Small intestine (tissue), 7 donors: ENCODE measurements at regions not wholly inside any gene's neighbourhood (a gene's known extent, or its start where the extent isn't known, plus 50 kb on each side); places are given as distances from the start of the nearest gene placed in this dataset.

Experiments used
- DNase-seq, 2 donors: peaks; one replicate each; pipeline versions ENCODE4 v3.0.0 to v3.0.0-alpha.2; 2013
- FAIRE-seq: peaks from 2 replicates; lab custom pipeline; 2012; peaks lifted over from hg19 to GRCh38; lab: Jason Lieb, UNC
- H3K27ac ChIP-seq, 3 donors: one replicate each; pipeline ENCODE4 v1.5.1; 2013; ENCODE audit warnings: low read length in 2 of 3, mild to moderate bottlenecking in 2 of 3, control low read depth in 1 of 3, inconsistent platforms in 1 of 3, low read depth in 1 of 3, moderate library complexity in 1 of 3
- H3K27me3 ChIP-seq, 3 donors: one replicate each; pipeline ENCODE4 v1.6.1; 2013; ENCODE audit warnings: low read length in 3 of 3, inconsistent platforms in 1 of 3; ENCODE audit not compliant: control insufficient read depth in 3 of 3, insufficient read depth in 3 of 3
- H3K36me3 ChIP-seq, 3 donors: one replicate each; pipeline ENCODE4 v1.6.1; 2013; ENCODE audit warnings: low read length in 3 of 3, inconsistent platforms in 1 of 3, low read depth in 1 of 3, mild to moderate bottlenecking in 1 of 3, moderate library complexity in 1 of 3; ENCODE audit not compliant: control insufficient read depth in 3 of 3, insufficient read depth in 2 of 3
- H3K4me1 ChIP-seq, 3 donors: one replicate each; pipeline ENCODE4 v1.6.1; 2013; ENCODE audit warnings: low read length in 2 of 3, inconsistent platforms in 1 of 3, low read depth in 1 of 3, mild to moderate bottlenecking in 1 of 3, moderate library complexity in 1 of 3; ENCODE audit not compliant: control insufficient read depth in 3 of 3, insufficient read depth in 2 of 3
- H3K4me3 ChIP-seq, 3 donors: one replicate each; pipeline ENCODE4 v1.5.1; 2013; ENCODE audit warnings: low read length in 3 of 3, control low read depth in 1 of 3, inconsistent platforms in 1 of 3, low read depth in 1 of 3, mild to moderate bottlenecking in 1 of 3, moderate library complexity in 1 of 3
- H3K9me3 ChIP-seq, 2 donors: one replicate each; pipeline ENCODE4 v1.6.1; 2013; ENCODE audit warnings: low read depth in 1 of 2, low read length in 1 of 2; ENCODE audit not compliant: control insufficient read depth in 2 of 2, insufficient read depth in 1 of 2
- WGBS, 3 donors: extraction: QIAGEN DNeasy Blood & Tissue Kit; methylation state at CpG; one replicate each; pipeline ENCODE4 v1.1.7; 2013; 5-methylcytosine and 5-hydroxymethylcytosine counted together
- donor health status: healthy with polysubstance abuse.
- donor health status: control.
- donor health status: control.
- donor health status: Bipolar disorder and iron deficiency.
- donor health status: healthy.

- 91 to 100% (median 94%) methylated on average over 1 of the region's 1 CpG for WGBS, 3 donors
- no peak for FAIRE-seq
- peaks cover 0 to 16% of the 10 kb centered on the region in 2 donors for H3K9me3 ChIP-seq
- H3K27ac ChIP-seq, result peak overlapping the region in 1 of 3 donors; percentile 9
- no peak for DNase-seq
- H3K36me3 ChIP-seq, result no peaks in the 10 kb centered on the region
- peaks cover 0 to 18% (median 0%) of the 10 kb centered on the region in 3 donors for H3K4me1 ChIP-seq
- no peaks in the 10 kb centered on the region for H3K27me3 ChIP-seq
- no peak overlapping the region for H3K4me3 ChIP-seq
Observed at GRCh38 chr1:234669499-234669898, 59.5 kb upstream of the IRF2BP2 start.

GRCh38 chr1:234668577-234668955 lies 58.6 kb upstream of the IRF2BP2 start:
- 89 to 90% (median 89%) methylated on average over 5 of the region's 5 CpGs for WGBS, 3 donors
- Histone ChIP-seq H3K27me3 (no peaks in the 10 kb centered on the region), H3K27ac (no peak overlapping the region), H3K4me1 (peaks cover 0 to 18% (median 0%) of the 10 kb centered on the region in 3 donors), H3K36me3 (no peaks in the 10 kb centered on the region), H3K9me3 (peaks cover 0 to 16% of the 10 kb centered on the region in 2 donors), H3K4me3 (no peak overlapping the region)
- DNase-seq (no peak), FAIRE-seq (no peak)

- H3K4me1 ChIP-seq, result peaks cover 0 to 18% (median 0%) of the 10 kb centered on the region in 3 donors
- H3K27ac ChIP-seq, result no peak overlapping the region
- FAIRE-seq (no peak), DNase-seq (no peak)
- peaks cover 0 to 16% of the 10 kb centered on the region in 2 donors for H3K9me3 ChIP-seq
- H3K4me3 ChIP-seq, result no peak overlapping the region
- H3K27me3 ChIP-seq, result no peaks in the 10 kb centered on the region
- 90 to 95% (median 92%) methylated on average over 2 of the region's 2 CpGs for WGBS, 3 donors
- H3K36me3 ChIP-seq, result no peaks in the 10 kb centered on the region
Observed at GRCh38 chr1:234667600-234668576, 57.9 kb upstream of the IRF2BP2 start.

DNA sequence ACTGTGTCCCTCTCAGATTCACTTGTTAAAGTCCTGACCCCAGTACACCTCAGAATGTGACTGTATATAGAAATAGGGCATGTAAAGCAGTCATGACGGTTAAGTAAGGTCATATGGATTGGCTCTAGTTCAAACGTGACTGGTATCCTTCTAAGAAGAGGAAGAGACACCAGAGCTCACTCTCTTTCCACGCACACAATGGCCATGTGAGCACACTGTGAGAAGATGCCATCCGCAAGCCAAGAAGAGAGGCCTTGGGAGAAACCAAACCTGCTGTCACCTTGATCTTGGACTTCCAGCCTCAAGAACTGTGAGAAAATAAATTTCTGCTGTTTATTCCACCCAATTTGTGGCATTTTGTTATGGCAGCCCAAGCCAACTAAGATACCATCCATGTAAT lies 56.8 kb upstream of the IRF2BP2 start:
- 71 to 76% (median 73%) methylated on average over 4 of the region's 4 CpGs for WGBS, 3 donors
- Histone ChIP-seq H3K4me1 (peaks cover 0 to 25% (median 0%) of the 10 kb centered on the region in 3 donors), H3K4me3 (no peak overlapping the region), H3K27ac (no peak overlapping the region), H3K9me3 (peaks cover 0 to 16% of the 10 kb centered on the region in 2 donors), H3K36me3 (no peaks in the 10 kb centered on the region), H3K27me3 (no peaks in the 10 kb centered on the region)
- DNase-seq (no peak), FAIRE-seq (no peak)

DNA sequence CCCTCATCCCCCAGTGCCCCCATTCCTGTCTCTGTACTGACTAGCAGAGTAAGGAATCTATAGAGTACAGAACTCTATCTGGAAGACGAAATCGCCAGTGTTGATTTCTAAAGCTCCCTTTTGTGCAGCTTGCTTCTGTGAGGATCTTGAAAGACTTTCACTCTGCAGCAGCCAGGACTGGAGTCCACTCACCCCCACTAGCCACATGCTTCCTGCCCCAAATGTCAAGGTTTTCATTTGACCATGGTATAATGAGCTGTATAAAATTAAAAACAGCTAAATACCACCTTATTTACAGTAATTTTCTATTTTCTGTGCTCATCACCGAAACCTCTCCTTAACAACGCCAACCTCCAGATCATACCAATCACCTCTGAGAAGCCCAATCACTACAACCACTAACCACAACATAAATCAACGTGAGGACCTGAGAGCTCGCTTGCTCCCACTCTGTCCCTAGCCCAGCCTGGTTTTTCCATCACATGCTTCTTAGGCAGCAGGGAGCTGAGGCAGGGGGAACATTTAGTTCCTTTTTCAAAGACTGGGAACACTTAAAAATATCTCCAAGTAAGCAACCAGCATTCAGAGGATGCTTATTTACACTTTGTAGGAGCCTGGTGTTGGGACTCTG lies 56.1 kb upstream of the IRF2BP2 start:
- DNase-seq (no peak), FAIRE-seq (no peak)
- Histone ChIP-seq H3K27ac (peak overlapping the region in 1 of 3 donors; percentile 3), H3K4me1 (peaks cover 0 to 22% (median 0%) of the 10 kb centered on the region in 3 donors), H3K36me3 (no peaks in the 10 kb centered on the region), H3K9me3 (peaks cover 0 to 16% of the 10 kb centered on the region in 2 donors), H3K4me3 (no peak overlapping the region), H3K27me3 (no peaks in the 10 kb centered on the region)
- WGBS, 3 donors, result 78 to 95% (median 80%) methylated on average over 6 of the region's 6 CpGs

DNA sequence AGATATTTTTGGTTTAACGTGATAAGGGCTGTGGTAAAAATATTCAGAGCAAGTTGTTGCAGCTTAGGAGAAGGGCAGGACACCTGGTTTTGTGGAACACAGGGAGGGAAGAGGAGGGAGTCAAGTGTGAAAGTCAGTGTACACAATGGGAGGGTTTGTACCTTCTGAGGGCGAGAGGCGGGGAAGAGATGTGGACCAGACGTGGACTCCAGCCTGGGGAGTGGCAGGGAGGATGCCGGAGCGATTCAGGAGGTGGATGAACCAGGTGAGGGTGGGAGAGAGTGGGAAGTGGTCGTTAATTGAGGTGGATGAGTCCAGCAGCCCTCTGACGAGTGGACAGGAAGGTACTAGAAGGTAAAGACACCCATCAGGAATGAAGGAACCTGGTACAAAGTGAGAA lies 52.2 kb upstream of the IRF2BP2 start:
- Histone ChIP-seq H3K9me3 (peaks cover 0 to 3% of the 10 kb centered on the region in 2 donors), H3K27me3 (no peaks in the 10 kb centered on the region), H3K4me1 (peaks cover 0 to 31% (median 2%) of the 10 kb centered on the region in 3 donors), H3K27ac (no peak overlapping the region), H3K36me3 (no peaks in the 10 kb centered on the region), H3K4me3 (no peak overlapping the region)
- DNase-seq (peak; percentile 73 to 82), FAIRE-seq (no peak)
- WGBS, 3 donors, result 13 to 63% (median 25%) methylated on average over 8 of the region's 8 CpGs

DNA sequence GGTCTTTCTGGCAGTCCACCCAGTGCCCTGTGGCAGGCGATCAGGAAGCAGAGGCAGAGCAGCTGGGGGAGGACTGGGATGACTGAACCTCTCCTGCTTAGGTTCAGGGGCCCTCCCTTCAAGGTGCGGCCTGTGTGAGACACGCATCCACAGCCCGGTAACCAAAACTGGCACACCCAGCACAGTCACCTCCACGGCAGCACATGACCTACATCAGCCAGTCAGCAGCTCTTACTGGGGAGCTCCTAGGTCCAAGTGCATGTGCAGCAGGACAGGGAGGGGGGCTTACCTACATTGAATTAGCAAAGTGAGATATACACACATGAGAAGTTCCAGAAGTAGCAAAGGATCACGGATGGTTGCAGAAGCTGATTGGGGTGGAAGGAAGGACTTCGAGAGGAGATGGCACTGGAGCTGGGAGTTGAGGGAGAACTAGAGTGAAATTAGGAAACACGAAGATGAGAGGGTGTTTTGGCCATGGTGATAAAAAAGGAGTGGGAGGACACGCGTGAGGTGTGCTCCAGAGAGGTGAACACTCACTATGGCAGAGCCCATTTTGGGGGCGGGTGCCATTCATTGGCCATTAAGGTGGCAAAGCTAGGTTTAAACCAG lies 51.4 kb upstream of the IRF2BP2 start:
- 74 to 87% (median 81%) methylated on average over 11 of the region's 11 CpGs for WGBS, 3 donors
- H3K4me1 ChIP-seq, result peaks cover 0 to 34% (median 2%) of the 10 kb centered on the region in 3 donors
- H3K27me3 ChIP-seq, result no peaks in the 10 kb centered on the region
- H3K36me3 ChIP-seq, result no peaks in the 10 kb centered on the region
- no peak overlapping the region for H3K4me3 ChIP-seq
- no peak overlapping the region for H3K27ac ChIP-seq
- H3K9me3 ChIP-seq, result no peaks in the 10 kb centered on the region
- DNase-seq (no peak), FAIRE-seq (no peak)
